ENCODE measurements at regions not wholly inside any gene's neighbourhood (a gene's known extent, or its start where the extent isn't known, plus 50 kb on each side); places are given as distances from the start of the nearest gene placed in this dataset.
"Not testable (repeated sequence)": the region's sequence is repeated elsewhere in the genome, so short reads cannot be mapped to it uniquely, and the experiment has no call there.

DNA sequence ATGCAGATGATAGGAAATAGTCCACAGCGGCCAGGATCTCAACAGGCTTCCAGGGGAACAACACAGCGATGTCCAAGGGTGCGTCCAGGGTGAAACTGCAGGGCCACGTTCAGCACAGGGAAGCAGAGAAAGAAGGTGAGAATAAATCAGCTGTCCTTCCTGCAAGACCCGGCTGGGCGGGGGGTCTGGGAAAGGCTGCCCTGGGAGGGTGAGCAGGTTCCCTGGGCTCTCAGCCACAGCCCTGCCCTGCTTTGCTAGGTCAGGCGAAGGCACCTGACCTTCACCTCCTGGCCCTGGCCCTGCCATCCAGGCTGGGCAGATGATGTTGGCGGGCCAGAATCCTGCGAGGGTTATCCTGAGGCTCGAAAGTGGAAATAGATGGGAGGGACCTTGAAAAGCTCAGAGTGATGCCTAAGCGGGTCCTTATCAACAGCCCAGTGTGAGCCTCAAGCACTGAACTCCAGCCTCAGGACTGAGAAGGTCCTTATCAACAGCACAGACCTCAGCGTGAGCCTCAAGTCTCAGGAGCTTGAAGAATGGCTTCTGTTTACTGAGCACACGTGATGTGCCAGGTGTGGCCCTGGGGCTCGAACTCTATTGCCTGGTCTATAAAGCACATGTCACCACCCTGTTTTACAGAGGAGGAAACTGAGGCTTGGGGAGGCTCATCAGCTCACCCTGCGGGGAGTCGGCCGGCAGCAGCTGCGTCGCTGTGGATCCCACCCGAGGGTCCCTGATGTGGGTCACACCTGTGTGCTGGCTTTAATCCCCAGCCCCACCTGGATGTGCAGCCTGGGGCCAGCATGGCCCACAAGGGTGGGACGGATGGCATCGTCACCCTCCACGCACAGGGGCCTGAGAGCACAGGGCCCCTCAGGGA is 191.1 kb downstream of the BANP start:
- TF ChIP-seq, protein P1, sequence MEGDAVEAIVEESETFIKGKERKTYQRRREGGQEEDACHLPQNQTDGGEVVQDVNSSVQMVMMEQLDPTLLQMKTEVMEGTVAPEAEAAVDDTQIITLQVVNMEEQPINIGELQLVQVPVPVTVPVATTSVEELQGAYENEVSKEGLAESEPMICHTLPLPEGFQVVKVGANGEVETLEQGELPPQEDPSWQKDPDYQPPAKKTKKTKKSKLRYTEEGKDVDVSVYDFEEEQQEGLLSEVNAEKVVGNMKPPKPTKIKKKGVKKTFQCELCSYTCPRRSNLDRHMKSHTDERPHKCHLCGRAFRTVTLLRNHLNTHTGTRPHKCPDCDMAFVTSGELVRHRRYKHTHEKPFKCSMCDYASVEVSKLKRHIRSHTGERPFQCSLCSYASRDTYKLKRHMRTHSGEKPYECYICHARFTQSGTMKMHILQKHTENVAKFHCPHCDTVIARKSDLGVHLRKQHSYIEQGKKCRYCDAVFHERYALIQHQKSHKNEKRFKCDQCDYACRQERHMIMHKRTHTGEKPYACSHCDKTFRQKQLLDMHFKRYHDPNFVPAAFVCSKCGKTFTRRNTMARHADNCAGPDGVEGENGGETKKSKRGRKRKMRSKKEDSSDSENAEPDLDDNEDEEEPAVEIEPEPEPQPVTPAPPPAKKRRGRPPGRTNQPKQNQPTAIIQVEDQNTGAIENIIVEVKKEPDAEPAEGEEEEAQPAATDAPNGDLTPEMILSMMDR (IDR thresholded peaks at IDR 0.05 in 4 of 5, conservative IDR thresholded peaks at IDR 0.05 in 1 of 5), result not testable (repeated sequence)
- not testable (repeated sequence) for TF ChIP-seq POLR2A (IDR thresholded peaks at IDR 0.05)

Data from gastrocnemius medialis (tissue), 4 donors.